HG02588 (cell line): ENCODE measurements at regions not wholly inside any gene's neighbourhood (a gene's known extent, or its start where the extent isn't known, plus 50 kb on each side); places are given as distances from the start of the nearest gene placed in this dataset.

ENCODE experiments used
- ATAC-seq: cut with Tn5 transposase; IDR thresholded peaks from one replicate; pipeline ENCODE4 v1.9.1; 2021; ENCODE audit warnings: mild to moderate bottlenecking, moderate library complexity; ENCODE audit not compliant: unreplicated experiment

DNA sequence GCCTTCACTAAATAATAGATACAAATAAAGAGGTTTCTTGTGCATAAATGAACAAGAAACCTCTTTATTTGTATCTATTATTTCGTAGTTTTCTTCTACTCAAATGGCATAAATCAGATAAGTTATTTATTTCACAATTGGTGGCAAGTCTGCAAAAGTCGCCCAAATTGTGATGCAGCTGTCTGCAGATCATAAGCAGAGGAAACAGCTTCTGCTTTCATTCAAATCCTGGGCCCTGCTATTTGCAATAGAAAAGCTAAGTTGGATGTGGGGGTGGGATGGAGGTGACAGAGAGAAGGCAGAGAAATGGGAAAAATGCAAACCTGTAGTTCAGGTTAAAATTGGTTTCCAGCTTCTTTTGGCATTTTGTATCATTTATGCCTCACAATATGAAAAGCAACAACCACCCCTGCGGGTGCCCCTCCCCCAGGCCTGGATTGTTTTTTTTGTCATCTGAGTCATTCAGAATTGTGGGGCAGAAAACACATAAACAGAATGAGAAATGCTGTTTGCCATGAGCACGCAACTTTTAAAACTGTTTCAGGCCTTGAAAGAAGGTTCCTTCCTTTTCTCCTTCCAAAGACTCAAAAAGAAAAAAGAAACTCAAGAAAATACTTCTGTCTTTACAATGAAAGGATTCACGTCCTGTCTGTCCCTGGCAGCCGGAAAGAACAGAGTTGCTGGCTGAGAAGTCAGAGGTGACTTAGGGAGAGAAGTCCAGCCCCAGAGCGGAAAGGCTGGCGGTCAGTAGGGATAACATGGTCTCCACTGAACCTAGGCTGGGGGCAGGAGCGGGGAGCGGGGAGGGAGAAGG, 132.9 kb downstream of the BAMBI start:
- no peak for ATAC-seq

DNA sequence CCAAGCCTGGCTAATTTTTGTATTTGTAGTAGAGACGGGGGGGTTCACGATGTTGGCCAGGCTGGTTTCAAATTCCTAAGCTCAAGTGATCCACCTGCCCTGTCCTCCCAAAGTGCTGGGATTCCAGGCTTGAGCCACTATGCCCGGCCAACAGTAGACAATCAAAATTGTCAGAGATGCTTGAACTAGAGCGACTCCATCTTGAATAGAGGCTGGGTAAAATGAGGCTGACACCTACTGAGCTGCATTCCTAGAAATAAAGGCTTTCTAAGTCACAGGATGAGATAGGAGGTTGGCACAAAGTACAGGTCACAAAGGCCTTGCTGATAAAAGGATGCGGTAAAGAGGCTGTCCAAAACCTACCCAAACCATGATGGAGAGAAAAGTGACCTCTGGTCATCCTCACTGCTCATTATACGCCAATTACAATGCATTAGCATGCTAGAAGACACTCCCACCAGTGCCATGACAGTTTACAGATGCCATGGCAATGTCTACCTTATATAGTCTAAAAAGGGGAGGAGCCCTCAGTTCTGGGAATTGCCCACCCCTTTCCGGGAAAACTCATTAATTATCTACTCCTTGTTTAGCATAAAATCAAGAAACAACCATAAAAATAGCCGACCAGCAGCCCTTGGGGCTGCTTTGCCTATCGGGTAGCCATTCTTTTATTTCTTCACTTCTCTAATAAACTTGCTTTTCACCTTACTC, 134.5 kb downstream of the BAMBI start:
- ATAC-seq = no peak

DNA sequence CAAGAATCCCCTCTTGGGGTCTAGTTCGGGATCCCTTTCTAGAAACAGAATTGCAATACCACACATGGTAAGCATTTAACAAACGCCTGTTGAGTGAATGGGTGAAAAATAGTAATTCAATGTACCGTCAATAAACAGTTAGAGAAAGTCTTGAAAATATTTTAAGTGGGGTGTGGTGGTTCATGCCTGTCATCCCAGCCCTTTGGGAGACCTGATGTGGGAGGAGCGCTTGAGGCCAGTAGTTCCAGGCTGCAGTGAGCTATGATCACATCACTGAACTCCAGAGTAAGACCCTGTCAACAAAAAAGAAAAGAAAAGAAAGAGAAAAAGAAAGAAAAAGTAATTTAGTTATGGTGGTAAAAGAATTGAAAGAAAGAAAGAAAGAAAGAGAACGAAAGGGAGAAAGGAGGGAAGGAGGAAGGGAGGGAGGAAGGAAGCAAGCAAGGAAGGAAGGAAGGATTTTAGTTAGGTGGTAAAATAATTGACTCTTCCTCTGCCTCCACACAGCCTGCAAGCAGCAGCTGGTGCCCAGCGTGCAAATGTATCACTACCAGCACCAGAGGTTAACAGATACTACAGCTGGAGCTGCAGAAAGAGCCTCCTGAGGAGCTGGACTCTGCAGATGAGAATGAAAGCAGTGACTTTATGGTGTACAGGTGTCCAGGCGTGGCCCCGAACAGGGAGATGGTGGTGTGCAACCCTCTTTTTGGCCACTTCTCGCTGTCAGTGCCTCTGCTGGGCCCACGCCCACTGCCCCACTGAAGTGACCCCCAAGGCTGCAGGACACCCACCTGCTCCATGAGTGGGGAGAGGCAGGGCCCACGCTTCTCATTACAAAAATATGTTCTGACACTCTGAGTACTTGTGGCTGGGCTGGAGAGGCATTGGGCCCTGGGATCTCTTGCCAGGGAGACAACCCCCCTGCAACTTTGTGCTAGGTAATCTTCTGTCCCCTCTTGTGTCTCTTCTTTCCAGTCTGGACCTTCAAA, 135.4 kb downstream of the BAMBI start:
- ATAC-seq = no peak

DNA sequence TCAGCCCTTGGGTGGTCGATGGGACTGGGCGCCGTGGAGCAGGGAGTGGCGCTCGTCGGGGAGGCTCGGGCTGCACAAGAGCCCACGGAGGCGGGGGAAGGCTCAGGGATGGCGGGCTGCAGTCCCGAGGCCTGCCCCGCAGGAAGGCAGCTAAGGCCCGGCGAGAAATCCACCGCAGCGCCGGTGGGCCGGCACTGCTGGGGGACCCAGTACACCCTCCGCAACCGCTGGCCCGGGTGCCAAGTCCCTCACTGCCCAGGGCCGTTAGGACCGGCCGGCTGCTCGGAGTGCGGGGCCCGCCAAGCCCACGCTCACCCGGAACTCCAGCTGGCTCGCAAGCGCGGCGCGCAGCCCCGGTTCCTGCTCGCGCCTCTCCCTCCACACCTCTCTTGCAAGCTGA, 138.4 kb downstream of the BAMBI start:
- no peak for ATAC-seq

DNA sequence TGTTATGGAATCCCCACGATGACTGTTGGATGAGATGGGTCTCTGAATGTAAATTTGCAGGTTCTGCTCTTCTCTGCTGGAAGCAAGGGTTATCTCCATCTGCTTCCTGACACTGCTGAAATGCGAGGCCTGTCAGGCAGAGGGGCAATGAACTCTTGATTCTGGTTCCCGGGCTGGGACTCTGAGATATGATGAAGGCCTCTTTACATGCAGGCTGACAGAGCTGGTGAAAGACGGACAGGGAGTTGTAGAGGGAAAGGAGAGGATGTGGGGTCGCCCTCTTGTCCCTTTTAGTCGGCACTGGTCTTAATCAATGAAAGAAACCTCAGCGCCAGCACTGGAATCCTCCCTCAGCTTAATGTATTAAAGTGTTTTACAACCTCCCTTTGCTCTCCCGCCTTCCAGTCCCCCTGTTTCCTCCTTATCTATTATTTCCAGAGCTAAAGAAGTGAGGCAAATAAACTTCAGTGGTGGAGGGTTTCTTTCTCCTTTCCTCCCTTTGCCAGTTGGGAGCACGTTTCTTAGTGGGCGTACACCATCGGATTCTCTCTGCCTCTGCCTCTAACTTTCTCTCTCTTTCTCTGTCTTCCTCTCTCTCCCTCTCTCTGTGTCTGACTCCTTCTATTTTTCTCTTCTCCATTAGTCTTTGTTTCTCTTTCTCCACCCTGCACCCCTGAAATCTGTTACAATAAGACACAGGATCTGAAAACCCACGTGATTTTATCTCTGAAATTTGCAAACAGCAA, 145.6 kb downstream of the BAMBI start:
- ATAC-seq = no peak

DNA sequence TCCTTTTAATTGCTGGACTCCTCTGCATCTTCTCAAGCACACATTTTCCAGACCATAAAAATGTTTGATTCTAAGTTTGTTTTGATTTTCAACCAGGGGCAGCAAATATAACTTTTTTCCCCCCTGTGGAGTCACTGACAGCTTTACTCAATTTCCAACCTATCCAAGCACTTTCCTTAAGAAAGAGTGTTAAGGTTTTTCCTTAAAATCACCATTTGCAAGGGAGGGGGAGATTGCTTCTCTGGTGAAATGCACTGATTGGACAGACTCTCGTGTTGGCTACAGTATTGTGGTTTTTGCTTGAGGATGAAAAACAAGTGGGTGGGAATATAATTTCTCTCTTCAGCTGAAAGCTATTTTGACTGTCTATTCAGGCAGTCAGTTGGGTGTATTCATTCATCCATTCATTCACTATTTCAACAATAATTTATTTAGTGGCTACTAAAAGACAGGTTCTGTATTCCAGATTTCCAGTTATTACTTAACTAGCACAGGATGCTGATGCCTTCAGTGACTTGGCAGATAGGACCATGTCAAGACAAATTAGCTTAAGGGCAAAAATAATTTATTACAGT, 146.3 kb downstream of the BAMBI start:
- no peak for ATAC-seq

DNA sequence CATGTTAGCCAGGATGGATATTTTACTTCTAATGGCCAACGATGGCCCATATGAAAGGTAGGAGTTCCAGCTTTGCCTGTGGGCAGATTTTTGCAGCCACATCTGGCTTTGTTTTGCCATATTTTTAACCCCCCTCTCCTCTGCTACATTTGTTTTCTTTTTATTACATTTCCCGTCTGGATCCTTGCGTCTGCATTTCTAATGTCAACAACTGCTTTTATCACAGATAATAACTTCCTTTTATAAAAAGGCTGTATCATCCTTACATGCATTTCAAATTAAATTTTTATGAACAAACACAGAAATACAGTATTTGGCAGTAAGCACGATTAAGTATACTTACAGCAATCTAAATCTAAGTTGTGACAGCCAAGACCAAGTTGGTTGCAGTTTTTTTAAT, 156.0 kb downstream of the BAMBI start:
- no peak for ATAC-seq

DNA sequence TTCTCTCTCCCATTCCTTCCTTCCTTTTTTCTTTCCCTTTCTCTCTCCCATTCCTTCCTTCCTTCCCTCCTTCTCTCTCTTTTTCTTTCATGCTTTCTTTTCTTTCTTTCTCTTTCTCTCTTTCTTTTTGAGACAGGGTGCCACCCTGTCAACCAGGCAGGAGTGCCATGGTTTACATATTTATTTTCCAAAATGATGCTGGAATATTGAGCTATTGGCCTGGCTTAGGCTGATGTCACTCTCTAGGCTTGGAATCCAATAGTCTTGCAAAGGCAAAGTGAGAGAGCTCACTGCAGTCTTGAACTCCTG, 159.1 kb downstream of the BAMBI start:
- no peak for ATAC-seq

DNA sequence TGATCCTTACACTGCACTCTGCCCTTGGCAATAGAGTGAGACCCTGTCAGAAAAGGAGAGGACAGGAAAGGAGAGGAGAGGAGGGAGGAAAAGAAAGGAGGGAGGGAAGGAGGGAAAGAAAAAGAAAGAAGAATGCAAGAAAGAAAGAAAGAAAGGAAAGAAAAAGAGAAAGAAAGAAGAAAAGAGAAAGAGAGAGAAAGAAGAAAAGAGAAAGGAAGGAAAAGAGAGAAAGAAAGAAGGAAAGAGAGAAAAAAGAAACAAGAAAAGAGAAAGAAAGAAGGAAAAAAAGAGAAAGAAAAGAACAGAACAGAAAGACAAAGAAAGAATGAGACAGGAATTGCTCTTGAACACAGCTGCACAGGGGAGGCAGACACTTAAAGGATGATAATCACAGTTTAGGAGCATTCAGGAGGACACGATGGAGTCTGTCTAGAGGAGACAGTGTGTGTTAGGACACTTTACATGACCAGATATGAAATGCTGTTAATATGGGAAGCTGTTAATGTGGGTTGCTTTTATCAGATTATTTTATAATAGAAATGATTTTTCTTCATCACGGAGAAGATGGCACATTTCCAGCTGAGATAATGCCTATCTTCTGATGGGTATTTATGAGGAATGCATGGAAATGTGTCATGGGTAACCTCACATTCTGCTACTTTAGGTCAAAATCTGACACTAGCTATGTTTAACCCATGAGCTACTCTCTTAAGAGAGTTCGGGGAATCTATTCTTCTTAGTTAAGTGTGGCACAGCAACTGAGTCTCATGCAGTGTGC, 160.5 kb downstream of the BAMBI start:
- no peak for ATAC-seq

DNA sequence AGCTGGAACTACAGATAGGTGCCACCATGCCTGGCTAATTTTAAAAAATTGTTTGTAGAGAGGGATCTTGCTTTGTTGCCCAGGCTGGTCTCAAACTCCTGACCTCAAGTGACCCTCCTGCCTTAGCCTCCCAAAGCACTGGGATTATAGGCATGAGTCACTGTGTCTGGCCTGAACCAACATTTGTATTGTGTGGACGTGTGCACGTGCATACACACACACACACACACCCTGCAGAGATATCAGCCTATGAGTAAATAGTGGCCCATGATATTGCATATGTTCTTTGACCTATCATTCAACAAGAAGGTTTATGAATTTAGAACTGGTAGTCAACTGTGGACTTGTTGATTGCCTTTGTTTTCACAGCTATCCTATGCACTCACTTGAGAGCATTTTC, 161.6 kb downstream of the BAMBI start:
- no peak for ATAC-seq

DNA sequence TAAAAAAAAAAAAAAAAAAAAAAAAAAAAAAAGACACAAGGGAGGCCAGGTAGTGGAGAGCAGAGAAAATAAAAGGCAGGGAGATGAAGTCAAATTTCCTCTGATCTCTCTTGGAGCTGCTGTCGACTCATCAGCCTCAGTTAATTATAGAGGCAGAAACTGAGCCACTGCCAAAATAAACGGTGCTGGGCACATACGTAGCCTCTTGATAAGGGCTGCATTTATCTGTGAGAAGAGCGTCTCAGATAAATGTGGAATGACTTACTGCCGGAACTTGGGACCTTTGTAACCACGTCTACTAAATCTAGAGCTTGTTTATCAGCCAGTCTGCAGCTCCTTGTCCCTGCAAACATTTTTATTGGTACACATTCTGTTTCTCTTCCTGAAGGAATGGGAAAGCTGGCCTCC, 162.3 kb downstream of the BAMBI start:
- ATAC-seq = no peak

DNA sequence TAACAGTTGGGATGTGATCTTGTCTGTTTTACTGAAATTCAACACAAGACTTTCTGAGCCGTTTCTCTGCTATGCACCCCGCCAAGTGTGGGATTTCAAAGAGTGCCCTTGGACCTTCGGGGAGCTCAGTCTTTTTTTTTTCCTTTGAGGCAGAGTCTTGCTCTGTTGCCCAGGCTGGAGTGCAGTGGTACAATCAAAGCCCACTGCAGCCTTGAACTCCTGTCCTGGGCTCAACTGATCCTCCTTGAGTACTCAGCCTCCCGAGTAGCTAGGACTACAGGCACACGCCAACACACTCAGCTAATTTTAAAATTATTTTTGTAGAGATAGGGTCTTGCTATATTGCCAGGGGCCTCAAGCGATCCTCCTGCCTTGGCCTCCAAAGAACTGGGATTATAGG, 162.9 kb downstream of the BAMBI start:
- no peak for ATAC-seq

DNA sequence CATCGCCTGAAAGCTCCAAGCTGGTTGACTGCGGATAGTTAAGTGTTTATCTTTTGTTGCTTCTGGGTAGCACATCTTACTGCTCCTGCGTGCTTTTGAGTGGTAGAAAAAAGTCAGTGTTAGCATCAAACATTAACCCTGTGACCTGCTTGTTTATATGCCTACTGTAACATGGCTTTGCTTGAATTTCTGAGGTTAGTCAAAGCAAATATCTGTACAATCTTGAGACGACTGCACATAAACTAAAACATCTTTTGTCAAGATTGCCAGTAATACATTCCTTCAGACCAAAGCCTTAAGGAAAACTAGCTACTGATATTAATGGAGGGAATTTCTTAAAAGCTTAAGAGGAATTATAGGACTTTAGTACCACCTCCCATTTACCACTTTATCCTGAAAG, 163.7 kb downstream of the BAMBI start:
- ATAC-seq = no peak

DNA sequence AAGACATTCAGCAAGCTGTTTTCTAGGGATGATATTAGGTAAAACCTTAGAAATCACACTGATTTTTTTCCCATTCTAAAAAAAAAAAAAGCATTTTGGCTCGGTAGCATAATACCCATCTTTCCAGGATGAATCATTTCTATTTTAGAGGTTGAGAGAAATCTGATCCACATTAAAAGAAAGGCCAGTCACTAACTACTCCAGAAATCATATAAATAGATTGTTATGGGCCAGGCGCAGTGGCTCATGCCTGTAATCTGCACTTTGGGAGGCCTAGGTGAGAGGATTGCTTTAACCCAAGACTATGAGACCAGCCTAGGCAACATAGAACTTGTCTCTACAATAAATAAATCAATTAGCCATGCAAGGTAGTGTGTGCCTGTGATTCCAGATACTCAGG, 164.3 kb downstream of the BAMBI start:
- ATAC-seq = no peak

DNA sequence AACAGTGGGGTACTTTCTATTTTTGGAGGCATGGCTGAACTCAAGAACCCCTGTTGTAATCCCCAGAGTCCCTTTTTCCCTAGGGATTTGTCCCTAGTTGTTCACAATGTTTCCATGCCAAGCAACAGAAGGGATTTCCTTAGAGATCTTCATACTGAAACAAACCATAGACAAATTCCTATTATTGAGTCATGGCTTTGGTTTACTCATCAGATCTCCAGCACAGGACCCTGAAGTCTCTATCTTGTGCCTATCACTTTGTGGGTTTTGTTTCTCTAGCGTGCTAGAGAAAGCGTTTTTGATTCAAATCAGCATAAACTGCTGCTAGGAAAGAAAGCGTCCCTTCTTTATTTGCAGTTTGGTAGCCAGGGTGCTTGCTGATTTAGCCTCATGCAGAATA, 165.0 kb downstream of the BAMBI start:
- ATAC-seq = no peak

DNA sequence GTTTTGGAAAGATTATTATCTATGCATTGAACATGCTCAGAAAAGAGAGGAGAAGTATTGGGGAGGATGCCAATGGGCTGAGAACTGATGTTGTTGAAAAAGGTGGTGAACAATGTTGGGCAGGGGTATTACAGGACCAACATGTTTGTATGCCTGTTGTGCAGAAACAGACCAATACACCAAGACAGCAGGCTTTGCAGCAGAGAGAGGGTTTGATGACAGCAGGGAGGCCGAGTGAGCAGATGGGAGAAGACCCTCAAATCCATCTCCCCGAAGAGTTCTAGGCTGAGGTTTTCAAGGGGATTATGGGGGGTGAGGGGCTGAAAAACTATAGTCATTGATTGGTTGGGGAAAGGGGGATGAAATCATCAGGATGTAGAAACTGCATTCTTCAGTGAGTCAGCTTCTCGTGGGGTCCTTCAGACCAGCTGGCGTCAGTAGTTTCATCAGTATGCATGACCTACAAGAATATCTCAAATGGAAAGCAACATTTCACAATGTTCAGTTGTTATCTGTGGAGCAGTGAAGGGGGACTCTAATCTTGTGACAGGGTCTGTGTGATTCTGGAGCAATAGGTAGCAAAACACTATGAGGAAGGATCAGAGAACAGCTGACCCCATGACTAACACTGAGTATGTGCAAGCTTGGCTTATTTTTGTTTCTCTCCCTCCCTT, 167.8 kb downstream of the BAMBI start:
- no peak for ATAC-seq

DNA sequence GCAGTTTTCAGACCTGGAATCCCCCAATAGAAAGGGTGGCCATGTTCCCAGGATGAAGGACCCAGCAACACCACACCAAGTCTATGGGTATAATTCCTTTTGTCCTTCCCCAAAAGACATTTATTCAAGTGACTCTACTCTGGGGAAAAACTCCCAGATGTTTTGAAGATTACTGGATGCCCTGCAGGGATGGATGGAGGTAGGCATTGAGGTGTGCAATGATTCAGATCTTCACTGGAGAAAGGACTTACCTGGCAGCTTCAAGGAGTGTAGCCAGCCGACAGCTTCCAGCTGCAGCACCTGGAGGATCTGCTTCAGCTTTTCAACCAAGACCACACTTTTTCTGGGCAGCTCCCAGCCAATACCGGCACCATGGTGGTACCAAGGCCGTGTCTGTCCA, 172.0 kb downstream of the BAMBI start:
- ATAC-seq = no peak

DNA sequence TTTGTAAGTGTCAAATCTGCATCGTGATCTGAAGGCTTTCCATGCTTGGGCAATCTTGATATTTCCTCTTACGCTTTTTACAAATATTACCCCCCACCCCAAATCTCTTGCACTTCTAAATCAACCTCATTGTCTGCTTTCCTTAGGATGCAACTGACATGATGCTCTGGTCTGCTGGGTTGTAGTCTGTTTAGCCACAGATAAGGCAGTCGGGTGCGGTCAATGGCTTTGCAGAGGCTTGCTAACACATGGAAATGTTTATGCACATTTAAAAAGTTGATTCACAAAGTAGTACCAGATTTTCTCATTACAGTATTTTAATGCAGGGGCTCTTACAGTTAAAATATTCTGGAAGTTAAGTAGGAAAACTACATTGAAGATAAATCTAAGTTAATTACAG, 172.5 kb downstream of the BAMBI start:
- no peak for ATAC-seq

DNA sequence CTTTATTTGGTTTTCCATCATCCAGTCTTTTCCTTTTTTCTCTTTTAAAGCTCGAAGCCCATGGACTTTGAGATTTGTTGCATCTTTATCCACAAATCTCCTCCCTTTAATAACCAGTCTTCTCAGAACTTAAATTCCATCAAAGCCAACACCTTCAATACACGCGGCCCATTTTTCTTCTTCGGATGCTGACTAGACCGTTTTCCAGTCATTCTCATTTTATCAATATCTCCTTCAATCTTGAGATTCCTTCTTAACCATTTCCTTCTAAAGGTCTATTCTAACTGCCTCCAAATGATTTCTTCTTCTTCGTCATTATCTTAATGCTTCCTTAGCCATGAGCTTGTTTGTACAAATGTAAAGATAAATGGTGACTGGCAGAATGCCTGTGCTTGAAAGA, 173.5 kb downstream of the BAMBI start:
- no peak for ATAC-seq
